SK-N-MC (cell line): ENCODE measurements at regions not wholly inside any gene's neighbourhood (a gene's known extent, or its start where the extent isn't known, plus 50 kb on each side); places are given as distances from the start of the nearest gene placed in this dataset.

Experiments used
- EZH2 ChIP-seq: fragments of 200-600 bp; sonication (generic); IDR thresholded peaks from one replicate; pipeline ENCODE4 v1.6.1; 2017; ENCODE audit warnings: antibody characterized with exemption
- FOXP2 ChIP-seq: optimal IDR thresholded peaks from 2 replicates; pipeline ENCODE3; 2011; ENCODE audit warnings: mild to moderate bottlenecking, moderate library complexity; ENCODE audit not compliant: insufficient read depth; ENCODE audit errors: extremely low read length, control extremely low read depth
- POLR2AphosphoS5 ChIP-seq: IDR thresholded peaks from 2 replicates; pipeline ENCODE4 v1.6.1; 2012; ENCODE audit warnings: mild to moderate bottlenecking, low read depth, low read length, borderline replicate concordance

DNA sequence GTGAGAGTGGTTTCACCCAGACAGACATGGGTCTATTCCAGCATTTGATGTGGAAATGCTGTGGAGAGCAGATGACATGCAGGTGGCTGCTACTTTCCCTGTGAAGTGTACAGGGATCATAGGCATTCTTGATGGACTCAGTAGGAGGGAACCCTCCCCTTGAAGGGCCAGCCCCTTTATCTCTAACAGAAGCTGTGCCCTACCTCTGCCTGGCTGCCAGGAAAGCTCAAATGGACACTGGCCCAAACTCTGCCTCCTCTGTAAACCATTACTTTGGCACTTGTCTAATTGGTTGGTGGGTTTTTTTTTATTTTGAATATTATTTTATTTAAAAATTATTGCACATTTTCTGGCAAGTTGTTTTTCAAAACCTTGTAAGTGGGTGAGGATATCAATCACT is 106.7 kb upstream of the GGTLC1 start:
- TF ChIP-seq POLR2AphosphoS5 (no peak), EZH2 (no peak), FOXP2 (no peak)
